ENCODE measurements at regions not wholly inside any gene's neighbourhood (a gene's known extent, or its start where the extent isn't known, plus 50 kb on each side); places are given as distances from the start of the nearest gene placed in this dataset.

GRCh38 chr4:147335183-147335582 is 145.7 kb upstream of the EDNRA start:
- Mint-ChIP-seq H3K4me1 (ENCODE audit: low read depth) (no peaks in the 10 kb centered on the region), H3K27ac (no peak overlapping the region)

DNA sequence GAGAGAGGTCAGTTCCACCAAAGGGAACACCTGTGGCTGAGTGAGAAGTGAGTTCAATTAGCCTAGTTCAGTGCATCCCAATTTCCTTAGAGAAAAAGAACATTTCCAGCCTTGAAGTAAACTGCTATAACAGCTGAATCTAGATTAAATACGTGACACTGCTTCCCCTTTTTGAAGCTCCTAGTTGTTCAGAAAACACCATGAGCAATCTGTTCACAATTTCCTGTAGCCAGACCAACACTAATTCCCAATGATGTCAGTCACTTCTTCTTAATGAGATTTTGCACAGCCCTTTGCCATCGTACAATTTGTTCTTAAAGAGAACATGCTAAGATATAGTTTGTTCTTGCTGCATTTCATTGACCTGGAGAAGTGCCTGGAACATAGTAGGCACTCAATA is 144.6 kb upstream of the EDNRA start:
- Mint-ChIP-seq H3K36me3 (ENCODE audit: low read depth) (no peaks in the 10 kb centered on the region), H3K4me3 (no peak overlapping the region), H3K27ac (no peak overlapping the region), H3K4me1 (ENCODE audit: low read depth) (no peaks in the 10 kb centered on the region), H3K27me3 (ENCODE audit: low read depth) (no peaks in the 10 kb centered on the region), H3K9me3 (no peaks in the 10 kb centered on the region)

More at GRCh38 chr4:147335183-147335582, 145.7 kb upstream of the EDNRA start:
- Mint-ChIP-seq H3K9me3 (no peaks in the 10 kb centered on the region), H3K4me3 (no peak overlapping the region), H3K27me3 (ENCODE audit: low read depth) (no peaks in the 10 kb centered on the region), H3K36me3 (ENCODE audit: low read depth) (no peaks in the 10 kb centered on the region)

GRCh38 chr4:147339100-147339499 is 141.8 kb upstream of the EDNRA start:
- H3K27ac Mint-ChIP-seq: no peak overlapping the region
- H3K4me3 Mint-ChIP-seq: no peak overlapping the region
- no peaks in the 10 kb centered on the region for H3K36me3 Mint-ChIP-seq (ENCODE audit: low read depth)
- H3K4me1 Mint-ChIP-seq (ENCODE audit: low read depth): no peaks in the 10 kb centered on the region
- H3K27me3 Mint-ChIP-seq (ENCODE audit: low read depth): no peaks in the 10 kb centered on the region
- no peaks in the 10 kb centered on the region for H3K9me3 Mint-ChIP-seq

DNA sequence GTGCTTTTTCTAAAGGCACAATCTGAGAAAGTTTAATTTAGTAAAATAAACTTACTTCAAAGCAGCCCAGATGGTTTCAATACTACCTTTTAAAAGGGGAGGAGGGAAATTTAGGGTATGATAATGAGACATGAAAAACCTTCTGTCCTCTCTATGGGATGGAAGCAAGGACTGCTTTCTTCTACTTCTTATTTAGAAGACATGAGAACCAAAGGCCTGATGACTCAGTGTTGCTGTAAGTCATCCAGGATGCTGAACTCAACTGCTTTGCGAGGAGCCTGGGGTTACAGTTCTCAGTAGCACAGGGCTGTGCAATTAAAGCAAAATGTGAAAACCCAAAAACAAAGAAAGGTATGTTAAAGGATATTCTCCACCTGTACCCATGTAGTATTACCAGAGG is 140.8 kb upstream of the EDNRA start:
- Mint-ChIP-seq H3K4me1 (ENCODE audit: low read depth) (no peaks in the 10 kb centered on the region), H3K4me3 (no peak overlapping the region), H3K36me3 (ENCODE audit: low read depth) (no peaks in the 10 kb centered on the region), H3K9me3 (no peaks in the 10 kb centered on the region), H3K27ac (no peak overlapping the region), H3K27me3 (ENCODE audit: low read depth) (no peaks in the 10 kb centered on the region)

GRCh38 chr4:147340591-147341120 is 140.2 kb upstream of the EDNRA start:
- H3K27me3 Mint-ChIP-seq (ENCODE audit: low read depth): no peaks in the 10 kb centered on the region
- no peaks in the 10 kb centered on the region for H3K36me3 Mint-ChIP-seq (ENCODE audit: low read depth)
- no peaks in the 10 kb centered on the region for H3K4me1 Mint-ChIP-seq (ENCODE audit: low read depth)
- H3K9me3 Mint-ChIP-seq: no peaks in the 10 kb centered on the region
- H3K4me3 Mint-ChIP-seq: no peak overlapping the region
- no peak overlapping the region for H3K27ac Mint-ChIP-seq

DNA sequence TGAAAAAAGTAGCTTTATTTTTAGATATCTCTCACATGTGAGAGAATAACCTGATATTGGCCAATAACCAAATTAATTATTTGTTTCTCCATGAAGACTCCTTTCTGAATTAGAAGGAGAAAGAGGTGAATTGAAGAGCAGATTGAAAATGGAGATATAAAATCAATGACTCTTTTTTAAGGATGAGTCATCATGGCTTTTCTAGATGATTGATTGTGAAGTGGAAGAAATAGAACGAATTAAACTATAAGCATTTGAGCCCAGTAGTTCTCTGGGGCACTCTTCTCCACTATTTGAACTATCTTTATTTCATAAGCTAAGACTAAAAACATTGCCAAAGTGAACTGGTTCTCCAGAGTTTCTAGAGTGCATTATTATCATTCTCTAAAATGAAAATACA is 137.2 kb upstream of the EDNRA start:
- H3K4me3 Mint-ChIP-seq: no peak overlapping the region
- no peaks in the 10 kb centered on the region for H3K9me3 Mint-ChIP-seq
- no peaks in the 10 kb centered on the region for H3K27me3 Mint-ChIP-seq (ENCODE audit: low read depth)
- no peaks in the 10 kb centered on the region for H3K4me1 Mint-ChIP-seq (ENCODE audit: low read depth)
- no peaks in the 10 kb centered on the region for H3K36me3 Mint-ChIP-seq (ENCODE audit: low read depth)
- H3K27ac Mint-ChIP-seq: no peak overlapping the region

DNA sequence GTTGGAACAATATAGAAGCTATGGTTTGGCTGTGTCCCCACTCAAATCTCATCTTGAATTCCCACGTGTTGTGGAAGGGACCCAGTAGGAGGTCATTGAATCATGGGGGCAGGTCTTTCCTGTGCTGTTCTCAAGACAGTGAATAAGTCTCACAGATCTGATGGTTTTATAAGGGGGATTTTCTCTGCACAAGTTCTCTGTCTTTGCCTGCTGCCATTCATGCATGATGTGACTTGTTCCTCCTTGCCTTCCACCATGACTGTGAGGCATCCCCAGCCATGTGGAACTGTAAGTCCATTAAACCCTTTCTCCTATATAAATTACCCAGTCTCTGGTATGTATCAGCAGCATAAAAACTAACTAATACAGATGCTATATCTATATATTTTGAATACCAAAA is 135.2 kb upstream of the EDNRA start:
- no peaks in the 10 kb centered on the region for H3K9me3 Mint-ChIP-seq
- H3K36me3 Mint-ChIP-seq (ENCODE audit: low read depth): no peaks in the 10 kb centered on the region
- H3K27me3 Mint-ChIP-seq (ENCODE audit: low read depth): no peaks in the 10 kb centered on the region
- H3K27ac Mint-ChIP-seq: no peak overlapping the region
- H3K4me1 Mint-ChIP-seq (ENCODE audit: low read depth): no peaks in the 10 kb centered on the region
- no peak overlapping the region for H3K4me3 Mint-ChIP-seq

DNA sequence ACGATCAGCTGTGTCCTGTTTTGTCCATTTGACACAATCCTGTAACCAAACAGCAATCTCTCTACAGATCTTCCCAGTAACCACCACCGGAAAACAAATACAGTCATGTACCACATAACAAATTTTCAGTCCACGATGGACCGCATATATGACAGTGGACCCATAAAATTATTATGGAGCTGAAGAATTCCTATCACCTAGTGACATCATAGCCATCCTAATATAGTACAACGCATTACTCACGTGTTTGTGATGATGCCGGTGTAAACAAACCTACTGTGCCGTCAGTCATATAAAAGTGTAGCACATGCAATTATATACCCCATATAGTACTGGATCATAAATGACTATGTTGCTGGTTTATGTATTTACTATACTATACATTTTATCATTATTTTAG is 133.7 kb upstream of the EDNRA start:
- Mint-ChIP-seq H3K9me3 (no peaks in the 10 kb centered on the region), H3K27me3 (ENCODE audit: low read depth) (no peaks in the 10 kb centered on the region), H3K4me3 (no peak overlapping the region), H3K27ac (no peak overlapping the region), H3K4me1 (ENCODE audit: low read depth) (no peaks in the 10 kb centered on the region), H3K36me3 (ENCODE audit: low read depth) (no peaks in the 10 kb centered on the region)

- no peaks in the 10 kb centered on the region for H3K36me3 Mint-ChIP-seq (ENCODE audit: low read depth)
- no peak overlapping the region for H3K4me3 Mint-ChIP-seq
- no peaks in the 10 kb centered on the region for H3K4me1 Mint-ChIP-seq (ENCODE audit: low read depth)
- no peaks in the 10 kb centered on the region for H3K9me3 Mint-ChIP-seq
- H3K27me3 Mint-ChIP-seq (ENCODE audit: low read depth): no peaks in the 10 kb centered on the region
- no peak overlapping the region for H3K27ac Mint-ChIP-seq
These were observed 131.7 kb upstream of the EDNRA start for GRCh38 chr4:147349193-147349592.

- no peaks in the 10 kb centered on the region for H3K27me3 Mint-ChIP-seq (ENCODE audit: low read depth)
- no peaks in the 10 kb centered on the region for H3K9me3 Mint-ChIP-seq
- no peaks in the 10 kb centered on the region for H3K4me1 Mint-ChIP-seq (ENCODE audit: low read depth)
- H3K27ac Mint-ChIP-seq: no peak overlapping the region
- no peaks in the 10 kb centered on the region for H3K36me3 Mint-ChIP-seq (ENCODE audit: low read depth)
- no peak overlapping the region for H3K4me3 Mint-ChIP-seq
These were observed 129.7 kb upstream of the EDNRA start for GRCh38 chr4:147351083-147351787.

- no peaks in the 10 kb centered on the region for H3K9me3 Mint-ChIP-seq
- H3K36me3 Mint-ChIP-seq (ENCODE audit: low read depth): no peaks in the 10 kb centered on the region
- H3K27me3 Mint-ChIP-seq (ENCODE audit: low read depth): no peaks in the 10 kb centered on the region
- no peak overlapping the region for H3K4me3 Mint-ChIP-seq
- H3K4me1 Mint-ChIP-seq (ENCODE audit: low read depth): no peaks in the 10 kb centered on the region
- no peak overlapping the region for H3K27ac Mint-ChIP-seq
These were observed 126.7 kb upstream of the EDNRA start for GRCh38 chr4:147354237-147354636.

DNA sequence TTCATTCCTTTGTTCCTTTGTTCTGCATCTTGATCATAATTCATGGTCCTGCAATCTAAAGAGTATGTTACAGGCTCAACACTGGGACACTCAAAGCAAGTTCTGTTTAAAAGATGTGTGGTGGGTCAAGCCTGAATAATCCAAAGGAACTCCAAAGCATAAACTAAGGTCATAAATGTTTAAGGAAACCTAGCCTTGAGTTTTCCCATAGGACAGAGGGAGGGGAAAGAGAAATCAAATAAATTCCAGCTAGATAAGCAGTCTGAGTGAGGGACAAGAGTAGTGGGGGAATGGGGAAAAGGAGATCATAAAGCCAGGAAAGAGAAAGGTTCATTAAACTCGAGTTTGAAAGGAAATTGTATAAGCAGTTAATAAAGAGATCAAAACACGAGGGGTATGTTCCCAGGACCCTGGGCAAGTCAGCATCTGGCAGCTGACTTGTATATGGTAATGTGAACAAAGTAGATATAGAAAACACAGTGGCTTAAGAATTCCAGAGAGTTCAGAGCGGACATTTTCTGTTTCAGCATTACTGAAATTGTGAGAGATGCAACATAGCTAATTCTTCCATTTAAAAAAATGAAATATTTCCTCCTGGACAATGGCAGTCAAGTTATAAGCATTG is 125.8 kb upstream of the EDNRA start:
- H3K27me3 Mint-ChIP-seq (ENCODE audit: low read depth): no peaks in the 10 kb centered on the region
- no peaks in the 10 kb centered on the region for H3K36me3 Mint-ChIP-seq (ENCODE audit: low read depth)
- no peaks in the 10 kb centered on the region for H3K9me3 Mint-ChIP-seq
- no peak overlapping the region for H3K27ac Mint-ChIP-seq
- H3K4me1 Mint-ChIP-seq (ENCODE audit: low read depth): no peaks in the 10 kb centered on the region
- no peak overlapping the region for H3K4me3 Mint-ChIP-seq

DNA sequence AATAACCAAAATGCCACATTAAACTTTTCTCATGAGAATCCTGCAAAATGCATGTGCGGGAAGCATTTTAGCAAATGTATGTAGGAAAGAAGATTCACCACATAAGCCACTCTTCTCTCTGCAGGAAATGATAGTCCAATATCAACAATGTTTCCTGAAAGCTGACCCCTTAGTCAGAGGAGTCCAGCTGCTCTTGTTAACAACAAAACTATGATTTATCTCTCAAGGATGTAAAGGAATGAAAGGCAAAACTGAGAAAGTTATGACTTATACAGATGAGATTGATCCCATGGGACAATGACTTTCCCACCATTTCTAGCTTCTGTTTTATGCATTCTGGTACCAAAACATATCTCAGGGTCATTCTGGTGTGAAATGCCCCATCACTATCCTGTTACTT is 125.0 kb upstream of the EDNRA start:
- no peaks in the 10 kb centered on the region for H3K4me1 Mint-ChIP-seq (ENCODE audit: low read depth)
- no peak overlapping the region for H3K27ac Mint-ChIP-seq
- no peaks in the 10 kb centered on the region for H3K9me3 Mint-ChIP-seq
- no peaks in the 10 kb centered on the region for H3K27me3 Mint-ChIP-seq (ENCODE audit: low read depth)
- H3K4me3 Mint-ChIP-seq: no peak overlapping the region
- H3K36me3 Mint-ChIP-seq (ENCODE audit: low read depth): no peaks in the 10 kb centered on the region

DNA sequence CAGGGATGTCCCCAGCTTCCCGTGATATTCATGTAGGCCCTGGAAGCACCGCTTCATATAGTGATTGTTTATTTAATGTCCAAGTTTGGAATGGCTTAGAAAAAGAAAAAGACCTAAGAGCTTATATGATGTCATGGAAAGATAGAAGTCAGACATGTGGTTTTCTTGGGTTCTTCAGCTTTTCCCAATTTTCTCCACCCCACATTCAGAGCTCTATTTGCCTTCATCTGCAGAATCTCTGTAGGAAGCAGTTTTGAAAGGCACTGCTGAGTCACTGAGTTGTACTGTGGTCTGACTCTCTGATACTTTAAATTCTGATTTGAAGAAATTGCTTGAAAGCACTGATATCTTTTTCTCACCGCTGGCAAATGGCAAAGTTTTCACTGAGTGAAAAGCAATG is 120.6 kb upstream of the EDNRA start:
- no peaks in the 10 kb centered on the region for H3K4me1 Mint-ChIP-seq (ENCODE audit: low read depth)
- no peak overlapping the region for H3K27ac Mint-ChIP-seq
- H3K27me3 Mint-ChIP-seq (ENCODE audit: low read depth): no peaks in the 10 kb centered on the region
- no peak overlapping the region for H3K4me3 Mint-ChIP-seq
- H3K9me3 Mint-ChIP-seq: no peaks in the 10 kb centered on the region
- no peaks in the 10 kb centered on the region for H3K36me3 Mint-ChIP-seq (ENCODE audit: low read depth)

DNA sequence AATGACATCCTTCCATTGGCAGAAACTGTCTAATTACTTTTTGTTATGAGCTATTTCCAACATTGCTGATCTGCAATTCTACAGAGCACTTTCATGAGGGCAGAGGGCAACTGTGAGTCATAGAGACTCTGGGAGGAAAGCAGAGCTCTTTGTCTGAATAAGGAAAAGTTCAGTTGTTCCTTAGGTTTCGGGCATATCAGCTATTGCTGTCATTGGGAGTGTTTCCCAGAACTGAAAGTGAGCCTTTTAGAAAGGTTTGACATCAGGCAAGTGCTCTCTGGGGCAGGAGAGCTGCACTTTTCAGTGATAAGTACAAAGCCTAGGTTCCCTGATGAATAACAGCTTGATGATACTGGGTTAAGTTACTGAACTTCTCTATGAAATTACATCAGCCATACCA is 119.2 kb upstream of the EDNRA start:
- no peaks in the 10 kb centered on the region for H3K36me3 Mint-ChIP-seq (ENCODE audit: low read depth)
- H3K27me3 Mint-ChIP-seq (ENCODE audit: low read depth): no peaks in the 10 kb centered on the region
- no peaks in the 10 kb centered on the region for H3K4me1 Mint-ChIP-seq (ENCODE audit: low read depth)
- H3K27ac Mint-ChIP-seq: no peak overlapping the region
- H3K4me3 Mint-ChIP-seq: no peak overlapping the region
- no peaks in the 10 kb centered on the region for H3K9me3 Mint-ChIP-seq

All from T-helper 1 cell treated with Interleukin-12 subunit alpha and Interleukin-12 subunit beta and Interleukin-4 antibody, amounts not matched to agents 30 μg/mL and 1 μg/mL, for 36 hours (primary cell).